Kidney glomerular epithelial cell (primary cell): ENCODE measurements at regions not wholly inside any gene's neighbourhood (a gene's known extent, or its start where the extent isn't known, plus 50 kb on each side); places are given as distances from the start of the nearest gene placed in this dataset.

ENCODE experiments used
- DNase-seq: peaks from one replicate; lab custom pipeline; 2025; lab: John Stamatoyannopoulos, UW

DNA sequence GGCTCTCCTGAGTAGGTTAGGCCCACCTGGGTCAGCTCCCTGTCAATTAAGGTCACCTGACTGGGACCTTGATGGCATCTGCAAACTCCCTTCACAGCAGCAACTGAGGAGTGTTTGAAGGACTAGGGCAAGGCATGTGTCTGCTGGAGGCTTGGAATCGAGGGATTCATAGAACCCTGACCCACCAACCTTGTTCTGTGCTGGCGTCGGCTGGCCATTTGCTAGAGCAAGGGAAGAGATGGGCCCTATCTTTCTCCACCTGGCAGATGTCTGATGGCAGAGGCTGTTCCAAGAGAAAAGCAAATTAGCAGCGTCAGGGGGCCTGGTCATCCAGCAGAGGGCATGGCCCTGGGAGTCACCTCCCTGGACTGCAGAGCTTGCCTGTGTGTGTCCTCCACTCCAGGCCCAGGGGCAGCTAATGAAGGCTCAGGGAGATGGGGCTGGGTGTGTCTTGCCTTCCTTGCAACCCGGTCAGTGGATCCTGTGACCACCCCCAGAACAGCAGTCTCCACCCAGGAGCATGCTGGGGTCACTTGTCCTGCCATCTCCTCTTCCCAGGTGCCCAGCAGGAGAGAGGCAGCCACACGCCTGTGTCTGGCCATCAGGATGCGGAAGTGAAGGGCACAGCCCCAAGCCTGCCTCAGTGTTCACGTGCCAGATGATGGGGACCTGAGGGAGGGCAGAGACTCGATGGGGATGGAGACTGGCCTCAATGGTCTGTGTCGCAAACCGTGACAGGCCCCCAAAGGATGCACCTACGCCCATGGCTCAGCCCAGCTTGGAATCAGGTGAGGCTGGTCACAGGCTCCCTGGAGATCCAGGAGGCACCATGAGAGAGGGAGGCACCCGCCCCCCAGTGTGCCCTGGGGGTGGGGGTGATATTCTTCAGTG, 53.9 kb downstream of the BARX1 start:
- DNase-seq = no peak

DNA sequence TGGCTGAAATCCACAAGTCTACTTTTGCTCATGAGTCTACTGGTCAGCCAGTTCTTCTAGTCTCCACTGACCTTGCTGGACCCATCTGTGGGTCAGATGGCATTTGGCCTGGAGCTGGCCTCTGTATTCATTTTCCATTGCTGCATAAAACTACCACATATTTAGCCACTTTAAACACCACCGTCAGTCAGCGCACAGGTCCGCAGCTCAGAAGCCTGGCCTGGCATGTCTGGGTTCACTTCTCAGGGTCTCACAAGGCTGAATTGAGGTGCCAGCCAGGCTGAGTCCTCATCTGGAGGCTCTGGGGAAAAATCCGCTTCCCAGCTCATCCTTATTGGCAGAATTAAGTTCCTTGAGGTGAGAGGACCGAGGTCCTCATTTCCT, 54.7 kb downstream of the BARX1 start:
- no peak for DNase-seq

DNA sequence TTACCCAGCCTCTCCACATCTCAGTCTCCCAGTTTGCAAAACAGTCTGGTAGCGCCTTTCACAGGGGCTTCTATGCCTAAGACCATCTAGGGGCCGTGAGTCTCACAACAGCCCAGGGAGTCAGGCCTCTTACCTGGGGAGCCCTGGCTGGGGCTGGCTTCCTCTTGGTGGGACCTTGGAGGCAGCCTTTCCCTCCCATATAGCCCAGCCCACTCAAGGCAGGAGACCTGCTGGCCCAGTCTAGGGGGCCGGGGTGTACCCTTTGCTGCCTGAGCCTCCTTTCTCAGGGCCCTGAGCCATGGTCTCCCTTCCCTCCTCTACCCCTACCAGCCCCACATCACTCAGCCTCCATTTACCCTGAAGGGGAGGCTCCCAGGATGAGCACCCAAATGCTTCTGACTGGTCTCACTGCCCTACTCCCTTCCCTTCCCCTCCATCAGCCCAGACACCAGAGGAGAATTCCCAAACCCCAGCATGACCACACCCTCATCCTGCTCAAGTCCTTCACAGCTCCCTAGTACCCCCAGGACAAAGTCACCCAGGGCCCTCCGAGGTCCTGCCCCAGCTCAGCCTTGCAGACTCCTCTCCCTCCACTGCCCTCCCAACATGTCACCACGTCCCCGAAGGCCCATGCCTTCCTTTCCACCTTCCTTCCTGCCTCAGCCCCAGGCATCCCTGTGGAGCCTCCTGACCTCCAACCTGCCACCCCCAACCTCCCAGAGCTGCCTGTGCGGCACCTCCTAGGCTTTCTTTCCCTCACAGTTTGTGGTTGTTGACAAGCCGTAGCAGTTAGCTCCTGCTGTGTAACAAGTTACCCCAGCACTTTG, 55.3 kb downstream of the BARX1 start:
- DNase-seq = no peak

DNA sequence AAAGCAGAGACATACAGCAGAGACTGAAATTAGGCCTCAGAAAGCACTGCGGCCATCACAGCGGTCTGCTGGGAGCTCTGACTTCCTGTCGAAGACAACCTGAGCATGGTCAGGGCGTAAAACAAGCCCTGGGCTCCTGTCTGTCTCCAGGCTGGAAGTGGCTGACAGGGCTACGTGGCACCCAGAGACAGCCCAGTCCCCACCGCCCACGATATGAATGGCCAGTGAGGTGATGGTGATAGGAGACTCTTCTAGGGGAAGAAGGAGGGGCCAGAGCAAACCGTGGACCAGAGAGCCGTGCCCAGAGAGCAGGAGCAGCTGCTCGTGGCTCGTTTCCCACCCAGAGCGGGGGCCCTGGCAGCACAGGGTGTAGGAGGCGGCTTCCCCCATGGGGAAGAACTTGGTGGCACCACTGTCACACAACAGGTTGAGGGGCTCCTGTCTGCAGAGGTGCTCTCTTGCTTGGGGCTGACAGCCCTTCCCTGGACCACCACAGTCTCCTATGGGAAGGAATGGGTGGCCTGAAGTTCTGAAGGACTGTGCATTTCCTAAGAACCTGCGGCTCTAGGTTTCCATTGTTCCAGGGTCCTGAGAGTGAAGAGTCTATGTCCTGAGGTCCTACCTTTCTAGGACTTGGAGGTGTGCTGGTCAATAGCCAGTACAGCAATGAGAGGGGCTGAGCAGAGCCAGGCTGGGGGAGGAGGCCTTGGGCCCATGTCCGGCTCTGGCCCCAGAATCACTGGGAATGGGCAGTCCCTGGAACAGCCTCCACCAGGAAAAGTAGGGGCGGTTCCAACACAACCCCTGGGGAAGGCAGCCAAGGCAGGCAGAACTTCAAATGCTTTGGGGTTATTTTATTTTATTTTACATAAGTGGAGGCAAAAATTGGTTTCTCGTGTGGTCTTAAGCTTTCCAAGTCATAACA, 56.4 kb downstream of the BARX1 start:
- no peak for DNase-seq

DNA sequence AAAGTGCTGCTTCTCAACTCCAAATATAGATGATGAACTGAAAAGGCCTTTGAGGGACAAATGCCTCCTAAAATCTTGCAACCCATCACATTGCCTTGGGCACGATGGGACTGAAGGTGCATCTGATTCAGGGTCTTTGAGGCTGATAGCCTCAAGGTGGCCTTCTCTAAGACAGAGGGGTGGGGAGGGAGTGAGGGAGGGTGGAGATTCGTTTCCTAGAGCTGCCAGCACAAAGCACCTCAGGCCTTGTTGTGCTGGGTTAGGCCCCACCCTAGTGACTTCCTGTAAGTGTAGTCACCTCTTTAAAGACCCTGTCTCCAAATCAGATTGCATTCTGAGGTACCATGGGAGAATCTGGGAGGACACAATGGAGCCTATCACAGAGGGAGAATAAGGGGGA, 57.1 kb downstream of the BARX1 start:
- DNase-seq = no peak

DNA sequence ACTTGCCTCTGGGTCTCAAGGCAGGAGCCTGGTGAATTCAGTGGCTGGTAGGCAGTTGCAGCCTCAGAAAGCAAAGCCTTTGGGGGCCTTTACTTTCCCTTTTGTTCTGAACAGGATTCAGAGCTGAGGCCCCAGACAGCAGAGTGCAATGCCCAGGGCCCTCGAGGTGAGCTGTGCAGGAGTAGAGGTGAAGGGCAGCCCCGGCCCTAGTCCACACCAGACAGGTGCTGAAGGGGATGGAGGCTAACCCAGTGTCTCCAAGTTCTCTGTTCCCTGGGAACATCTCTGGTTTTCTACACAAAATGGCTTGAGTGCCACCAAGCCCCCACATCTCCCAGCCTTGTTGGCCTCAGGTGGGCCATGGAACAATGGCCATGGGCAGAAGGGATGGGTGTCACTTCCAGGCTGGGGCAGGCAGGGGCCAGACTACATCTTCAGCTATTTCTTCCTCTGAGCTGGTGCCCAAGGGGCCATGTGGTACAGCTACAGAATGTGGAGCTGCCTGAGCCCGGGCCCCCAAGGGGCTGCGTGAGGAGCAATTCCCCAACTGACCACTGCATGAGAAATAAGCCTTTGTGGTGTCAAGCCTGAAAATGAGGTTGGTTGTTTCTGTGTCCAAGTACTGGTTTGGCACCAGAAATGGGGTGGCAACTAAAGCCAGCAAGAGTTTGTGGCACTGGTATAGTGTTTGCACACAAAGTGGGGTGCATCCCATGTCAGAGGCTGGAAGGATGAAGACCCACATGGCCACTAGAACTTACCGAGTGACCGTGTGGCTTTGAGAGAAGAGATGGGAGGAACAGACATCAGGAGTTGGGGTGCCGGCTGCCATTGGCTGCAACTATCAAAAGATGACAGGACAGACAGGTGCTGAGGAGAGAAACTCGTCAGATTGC, 57.8 kb downstream of the BARX1 start:
- no peak for DNase-seq

DNA sequence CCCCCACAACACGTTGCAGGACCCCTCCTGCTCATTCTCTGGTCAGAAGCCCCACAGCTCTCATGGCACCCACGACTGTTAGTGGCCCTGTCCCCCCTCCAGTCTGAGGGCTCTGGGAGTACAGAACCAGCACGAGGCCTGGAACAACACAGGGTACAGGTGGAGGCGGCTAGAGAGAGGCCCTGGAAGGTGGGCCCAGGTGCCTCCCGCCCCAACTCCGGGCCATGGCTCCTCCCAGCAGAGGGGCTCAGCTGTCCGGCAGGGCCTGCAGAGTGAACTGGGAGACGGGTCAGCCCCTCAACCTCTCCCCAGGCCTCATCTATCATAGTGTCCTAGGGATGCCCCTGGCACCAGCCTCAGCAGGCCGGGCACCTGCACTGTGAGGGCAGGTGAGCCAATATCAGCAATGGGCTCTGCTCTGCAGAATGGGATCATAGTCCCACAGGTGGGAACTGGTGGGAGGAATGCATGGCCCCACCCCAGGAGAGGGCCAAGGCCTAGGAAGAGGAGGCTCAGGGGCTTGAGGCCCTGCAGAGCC, 58.6 kb downstream of the BARX1 start:
- DNase-seq = no peak

DNA sequence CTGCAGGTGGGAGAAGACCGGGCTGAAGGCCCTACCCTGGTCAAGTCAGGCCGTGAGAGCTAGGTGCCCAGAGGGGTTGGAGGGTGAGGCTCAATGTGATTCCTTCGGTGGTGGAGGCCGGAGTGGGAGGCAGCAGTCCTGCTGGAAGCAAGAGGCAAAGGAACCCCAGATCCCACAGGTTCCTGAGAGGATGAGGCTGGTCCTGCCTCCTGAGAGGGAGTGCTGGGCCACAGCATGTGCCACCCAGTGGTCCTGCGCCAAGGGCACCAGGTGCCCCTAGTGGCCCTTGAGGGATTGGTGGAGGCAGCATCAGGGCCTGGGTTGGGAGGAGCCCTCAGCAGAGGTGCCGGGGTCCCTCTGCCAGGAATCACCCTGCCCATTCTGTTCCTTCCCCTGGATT, 59.1 kb downstream of the BARX1 start:
- DNase-seq = no peak

DNA sequence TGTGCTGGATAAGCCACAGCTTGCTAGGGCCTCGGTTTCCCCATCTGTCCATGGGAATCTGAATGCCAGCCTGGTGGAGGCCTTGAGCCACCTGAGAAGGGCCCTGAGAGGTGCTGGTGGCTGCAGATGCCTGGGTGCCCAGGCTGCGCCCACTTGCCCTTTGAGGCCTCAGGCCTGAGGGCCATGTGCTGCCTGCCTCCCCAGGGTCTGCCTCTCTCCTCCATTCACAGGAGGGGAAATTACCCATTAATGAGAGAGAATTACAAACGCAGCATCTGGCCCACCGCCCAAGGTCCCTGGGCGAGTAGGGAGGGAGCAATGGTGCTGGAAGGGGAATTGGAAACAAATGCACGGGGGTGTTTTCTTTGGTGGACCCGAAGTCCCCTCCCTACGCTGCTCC, 59.6 kb downstream of the BARX1 start:
- no peak for DNase-seq

DNA sequence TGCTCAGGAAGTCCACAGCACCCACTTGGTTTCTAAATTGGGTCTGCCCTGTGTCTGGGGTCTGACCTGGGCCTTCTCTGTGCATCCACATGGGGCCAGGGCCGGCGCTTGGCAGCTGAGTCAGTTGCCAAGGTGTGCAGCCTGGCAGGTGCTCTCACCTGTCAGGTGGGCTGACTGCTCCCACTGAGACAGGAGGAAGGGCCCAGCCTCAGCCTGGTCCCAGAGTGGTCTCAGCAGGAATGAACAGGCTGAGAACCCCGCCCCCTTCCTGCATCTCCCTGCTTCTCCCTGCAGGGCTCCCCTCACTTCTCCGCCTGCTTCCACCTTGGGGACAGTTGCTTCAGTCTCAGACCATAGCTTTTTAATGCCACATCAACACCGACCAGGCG, 60.5 kb downstream of the BARX1 start:
- DNase-seq = no peak

DNA sequence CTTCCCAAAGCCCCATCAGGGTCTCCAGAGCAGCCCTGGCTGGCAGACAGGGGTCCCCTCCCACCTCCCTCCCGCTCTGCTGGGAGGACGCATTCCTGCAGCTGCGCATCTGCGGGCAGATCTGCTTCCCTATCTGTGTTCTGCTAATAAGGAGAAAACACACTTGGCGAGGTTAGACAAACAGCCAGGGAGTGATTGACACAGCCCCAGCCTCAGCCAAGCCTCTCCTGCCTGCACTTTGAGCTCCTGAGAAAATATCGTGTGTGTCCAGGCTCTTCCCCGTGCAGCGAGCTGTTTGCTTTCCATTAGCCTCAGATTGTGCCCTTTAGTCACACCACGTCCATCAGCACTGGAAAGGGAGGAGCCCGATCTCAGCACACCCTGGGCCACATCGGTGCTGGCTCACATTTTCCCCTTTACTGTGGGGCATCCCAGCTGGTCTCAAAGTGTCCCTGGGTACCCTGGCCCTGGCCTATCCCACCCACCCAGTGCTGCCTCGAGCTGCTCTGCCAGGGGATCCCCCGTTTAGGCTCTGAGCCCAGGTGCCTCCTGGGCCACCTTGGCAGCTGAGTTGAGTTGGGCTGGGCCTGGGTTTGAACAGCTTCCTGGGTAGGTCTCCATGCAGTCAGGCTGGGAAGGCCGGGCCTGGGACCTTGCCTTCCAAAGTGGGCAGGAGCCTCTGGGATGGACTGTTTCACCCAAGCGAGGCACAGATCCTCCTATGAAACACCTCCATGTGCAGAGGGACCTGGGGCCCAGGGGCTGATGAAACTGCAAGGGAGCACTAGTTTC, 61.1 kb downstream of the BARX1 start:
- DNase-seq = no peak

DNA sequence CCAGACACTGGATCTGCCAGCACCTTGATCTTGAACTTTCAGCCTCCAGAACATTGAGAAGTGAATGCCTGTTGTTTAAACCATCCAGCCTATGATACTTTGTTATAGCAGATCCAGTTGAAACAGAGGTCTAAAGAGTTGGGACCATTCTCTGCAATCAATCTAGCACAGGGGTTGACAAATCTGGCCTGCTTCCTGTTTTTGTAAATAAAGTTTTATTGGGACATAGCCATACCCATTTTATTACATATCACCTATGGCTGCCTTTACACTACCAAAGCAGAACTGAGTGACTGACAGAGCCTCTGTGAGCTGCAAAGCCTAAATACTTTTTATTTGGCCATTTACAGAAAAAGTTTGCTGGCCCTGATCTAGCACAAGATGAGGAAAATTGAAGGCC, 62.0 kb downstream of the BARX1 start:
- DNase-seq = no peak

DNA sequence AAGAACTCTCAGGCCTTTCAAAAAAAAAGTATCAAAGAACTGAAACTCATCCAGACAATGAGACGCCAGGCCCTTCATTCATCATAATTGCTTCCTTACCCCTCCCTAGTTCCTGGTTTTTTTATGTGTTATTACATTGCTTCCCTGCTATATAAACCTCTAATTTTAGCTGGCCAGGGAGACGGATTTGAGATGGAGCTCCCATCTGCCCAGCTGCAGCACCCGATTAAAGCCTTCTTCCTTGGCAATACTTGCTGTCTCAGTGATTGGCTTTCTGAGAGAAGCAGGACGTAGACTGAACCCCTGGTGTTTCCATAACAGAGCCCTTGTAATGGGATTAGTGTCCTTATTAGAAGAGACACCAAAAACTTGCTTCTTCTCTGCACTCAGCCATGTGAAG, 62.4 kb downstream of the BARX1 start:
- DNase-seq = no peak

DNA sequence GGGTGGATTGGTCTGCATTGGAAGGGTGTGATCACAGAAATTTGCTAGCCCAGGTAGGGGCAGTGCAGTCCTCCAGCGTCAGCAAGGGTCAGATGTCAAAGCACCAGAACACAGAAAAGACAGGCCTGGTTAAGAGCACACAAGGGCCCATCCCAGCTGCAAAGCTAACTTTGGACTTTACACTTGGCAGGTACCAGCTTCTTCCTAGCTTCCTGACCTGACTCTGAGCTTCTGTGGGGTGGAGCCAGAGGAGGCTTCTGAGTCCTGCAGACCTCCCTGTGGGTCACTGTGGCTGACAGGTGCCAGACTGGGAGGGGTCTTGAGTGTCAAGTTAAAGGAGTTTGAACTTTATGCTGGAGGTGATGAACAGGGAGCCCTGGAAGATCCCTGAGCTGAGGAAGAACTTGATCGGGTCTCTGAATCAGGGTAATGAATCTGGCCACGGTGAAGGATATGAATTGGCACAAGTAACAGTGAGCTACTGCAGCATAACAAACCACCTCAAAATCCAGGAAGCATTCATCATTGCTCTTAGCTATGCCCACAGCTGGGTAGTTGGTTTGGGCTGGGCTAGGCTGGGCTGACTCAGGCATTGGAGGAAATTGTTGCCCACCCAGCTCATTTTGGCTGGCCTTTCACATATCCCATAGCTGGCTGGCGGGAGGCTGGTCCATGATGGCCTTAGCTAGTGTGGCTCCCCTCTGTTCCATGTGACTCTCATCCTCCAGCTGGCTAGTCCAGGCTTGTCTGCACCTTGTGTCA, 63.4 kb downstream of the BARX1 start:
- DNase-seq = no peak

DNA sequence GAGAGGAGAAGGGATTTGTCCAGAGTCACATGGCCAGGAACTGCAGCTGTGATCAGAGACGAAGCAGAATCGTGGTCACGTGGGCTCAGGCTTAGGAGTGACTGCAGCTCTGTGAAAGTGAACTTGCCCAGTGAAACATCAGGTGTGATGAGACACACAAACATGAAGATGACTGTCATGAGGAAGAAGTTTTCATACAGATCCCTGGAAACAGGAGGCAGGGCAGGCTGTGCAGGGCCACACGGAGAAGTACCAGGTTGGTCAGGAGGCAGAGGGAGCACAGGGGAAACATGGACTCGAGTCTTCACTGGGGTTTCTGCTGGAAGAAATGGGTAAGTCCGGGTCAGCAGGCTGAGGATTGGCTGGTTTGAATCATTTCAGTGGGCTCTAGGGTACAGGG, 64.1 kb downstream of the BARX1 start:
- DNase-seq = no peak

DNA sequence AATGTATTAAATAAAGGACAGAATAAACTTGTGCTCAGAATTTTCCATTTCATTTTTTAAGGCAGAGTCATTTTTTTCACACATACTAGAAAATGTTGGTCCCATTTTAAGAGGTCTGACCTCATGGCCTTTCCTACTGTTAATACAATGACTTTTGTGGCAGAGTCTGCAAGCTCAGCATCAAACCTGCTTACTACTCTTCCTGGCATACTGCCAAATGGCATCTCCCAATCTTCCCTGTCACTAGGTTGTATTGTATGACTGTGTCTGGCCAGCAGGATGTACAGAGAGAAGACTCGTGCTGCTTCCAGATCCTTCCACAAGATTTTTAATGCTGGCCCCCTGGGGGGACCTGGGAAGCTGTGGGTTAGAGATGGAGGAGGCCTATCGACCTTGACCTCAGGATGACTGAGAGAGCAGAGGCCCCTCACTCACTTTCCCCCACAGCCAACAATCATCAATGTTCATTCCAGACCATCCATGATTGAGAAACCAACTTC, 64.7 kb downstream of the BARX1 start:
- no peak for DNase-seq

DNA sequence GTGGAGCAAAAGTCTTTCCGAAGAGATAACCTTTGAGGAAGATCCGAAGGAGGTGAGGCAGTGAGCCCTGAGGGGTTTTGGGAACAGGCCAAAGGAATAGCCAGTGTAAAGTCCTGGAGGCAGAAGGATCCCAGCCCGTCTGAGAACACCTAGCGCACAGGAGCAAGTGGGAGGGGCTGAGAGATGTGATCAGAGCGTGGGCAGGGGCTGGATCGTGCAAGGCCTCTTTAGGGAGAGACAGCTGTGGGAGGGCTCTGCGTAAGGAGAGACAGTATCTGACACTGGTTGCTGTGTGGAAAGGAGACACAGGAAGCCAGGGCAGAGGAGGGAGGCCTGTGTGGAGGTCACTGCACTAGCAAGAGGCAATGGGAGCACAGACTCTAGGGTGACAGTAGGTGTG, 68.2 kb downstream of the BARX1 start:
- no peak for DNase-seq

DNA sequence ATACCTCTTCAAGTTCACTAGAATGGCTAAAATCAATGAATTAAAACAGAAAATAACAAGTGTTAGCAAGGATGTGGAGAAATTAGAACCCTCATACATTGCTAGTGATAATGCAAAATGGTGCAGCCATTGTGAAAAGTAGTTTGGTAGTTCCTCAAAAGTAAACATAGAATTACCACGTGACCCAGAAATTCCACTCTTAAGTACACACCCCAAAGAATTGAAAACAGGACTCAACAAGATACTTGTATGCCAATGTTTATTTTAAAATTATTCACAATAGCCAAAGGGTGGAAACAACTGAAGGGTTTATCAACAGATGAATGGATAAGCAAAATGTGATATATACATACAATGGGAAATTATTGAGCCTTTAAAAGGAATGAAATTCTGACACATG, 70.3 kb downstream of the BARX1 start:
- no peak for DNase-seq
